ENCODE measurements at regions not wholly inside any gene's neighbourhood (a gene's known extent, or its start where the extent isn't known, plus 50 kb on each side); places are given as distances from the start of the nearest gene placed in this dataset.

DNA sequence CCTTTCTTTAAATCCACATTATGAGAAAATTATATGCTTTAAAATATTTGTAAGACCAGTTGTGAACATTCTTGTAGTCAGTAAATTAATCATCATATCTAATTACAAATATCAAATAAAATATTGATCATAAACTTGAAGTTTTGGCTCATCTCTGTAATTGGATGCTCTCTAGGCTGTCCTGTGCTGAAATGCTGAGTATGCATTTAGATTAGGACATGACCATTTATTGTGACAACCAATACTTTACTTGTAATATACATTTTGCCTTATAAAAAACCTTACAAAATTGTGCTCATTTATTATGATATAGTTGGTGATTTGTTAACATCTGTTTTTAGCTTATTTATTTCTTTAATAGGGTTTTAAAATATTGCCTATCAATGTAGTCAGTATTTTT, 116.1 kb upstream of the DOCK10 start:
- no peaks in the 10 kb centered on the region for H3K4me1 ChIP-seq (ENCODE audit: control insufficient read depth, insufficient read depth, low read length)
- no peak overlapping the region for H3K27ac ChIP-seq (ENCODE audit: extremely low read depth, low read depth, low read length)
- no peaks in the 10 kb centered on the region for H3K36me3 ChIP-seq (ENCODE audit: control insufficient read depth in 2 of 2, insufficient read depth in 1 of 2, low read length in 2 of 2)
- ChIA-PET POLR2A (no interaction called here), CTCF (no interaction called here)
- no peak overlapping the region for H3K4me3 ChIP-seq (ENCODE audit: low read depth, low read length)
- TF ChIP-seq ZFP69B (tag by site-specific recombination; IDR thresholded peaks at IDR 0.05), result no peak
- no peaks in the 10 kb centered on the region for H3K9me3 ChIP-seq (ENCODE audit: control insufficient read depth, insufficient read depth, low read depth, low read length)

DNA sequence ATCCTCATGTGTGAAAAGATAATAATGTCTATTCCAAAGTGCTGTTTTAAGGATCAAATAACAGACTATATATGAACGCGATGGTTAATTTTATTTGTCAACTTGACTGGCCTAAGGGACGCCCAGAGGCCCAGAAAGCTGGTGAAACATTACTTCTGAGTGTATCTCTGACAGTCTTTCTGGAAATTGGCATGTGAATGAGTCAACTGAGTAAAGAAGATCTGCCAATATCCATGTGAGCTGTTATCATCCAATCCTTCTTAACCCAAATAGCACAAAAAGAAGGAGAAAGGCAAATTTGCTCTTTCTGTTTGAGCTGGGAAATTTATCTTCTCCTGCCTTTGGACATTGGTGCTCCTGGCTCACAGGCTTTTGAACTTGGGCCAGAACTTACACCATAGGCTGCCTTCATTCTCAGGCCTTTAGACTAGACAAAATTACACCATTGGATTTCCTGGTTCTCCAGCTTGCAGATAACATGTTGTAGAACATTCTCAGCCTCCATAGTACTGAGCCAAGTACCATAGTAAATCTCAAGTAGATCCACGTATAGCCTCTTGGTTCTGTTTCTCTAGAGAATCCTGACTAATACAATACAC, 114.7 kb upstream of the DOCK10 start:
- no peak for TF ChIP-seq SETDB1 (IDR thresholded peaks at IDR 0.05; ENCODE audit: insufficient read length, low read length)
- no peak for TF ChIP-seq ZNF660 (tag by site-specific recombination; IDR thresholded peaks at IDR 0.05)
- no peak for TF ChIP-seq YY1 (tag by site-specific recombination; IDR thresholded peaks at IDR 0.05)
- TF ChIP-seq, protein P1, sequence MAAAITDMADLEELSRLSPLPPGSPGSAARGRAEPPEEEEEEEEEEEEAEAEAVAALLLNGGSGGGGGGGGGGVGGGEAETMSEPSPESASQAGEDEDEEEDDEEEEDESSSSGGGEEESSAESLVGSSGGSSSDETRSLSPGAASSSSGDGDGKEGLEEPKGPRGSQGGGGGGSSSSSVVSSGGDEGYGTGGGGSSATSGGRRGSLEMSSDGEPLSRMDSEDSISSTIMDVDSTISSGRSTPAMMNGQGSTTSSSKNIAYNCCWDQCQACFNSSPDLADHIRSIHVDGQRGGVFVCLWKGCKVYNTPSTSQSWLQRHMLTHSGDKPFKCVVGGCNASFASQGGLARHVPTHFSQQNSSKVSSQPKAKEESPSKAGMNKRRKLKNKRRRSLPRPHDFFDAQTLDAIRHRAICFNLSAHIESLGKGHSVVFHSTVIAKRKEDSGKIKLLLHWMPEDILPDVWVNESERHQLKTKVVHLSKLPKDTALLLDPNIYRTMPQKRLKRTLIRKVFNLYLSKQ (tag by site-specific recombination; IDR thresholded peaks at IDR 0.05; ENCODE audit: borderline replicate concordance), result no peak
- TF ChIP-seq ZNF530 (tag by site-specific recombination; IDR thresholded peaks at IDR 0.05; ENCODE audit: low read depth), result no peak
- TF ChIP-seq IKZF3 (tag by site-specific recombination; IDR thresholded peaks at IDR 0.05), result no peak
- no peak for TF ChIP-seq GLI4 (tag by site-specific recombination; IDR thresholded peaks at IDR 0.05)
- no peak for TF ChIP-seq ZNF707 (tag by site-specific recombination; IDR thresholded peaks at IDR 0.05)
- TF ChIP-seq ZNF350 (tag by site-specific recombination; IDR thresholded peaks at IDR 0.05), result no peak
- TF ChIP-seq ZSCAN23 (tag by site-specific recombination; IDR thresholded peaks at IDR 0.05), result no peak
- CTCF ChIA-PET, result no interaction called here
- POLR2A ChIA-PET, result no interaction called here
- Histone ChIP-seq H3K4me1 (ENCODE audit: control insufficient read depth, insufficient read depth, low read length) (no peaks in the 10 kb centered on the region), H3K27ac (ENCODE audit: extremely low read depth, low read depth, low read length) (no peak overlapping the region), H3K4me3 (ENCODE audit: low read depth, low read length) (no peak overlapping the region), H3K9me3 (ENCODE audit: control insufficient read depth, insufficient read depth, low read depth, low read length) (no peaks in the 10 kb centered on the region), H3K36me3 (ENCODE audit: control insufficient read depth in 2 of 2, insufficient read depth in 1 of 2, low read length in 2 of 2) (no peaks in the 10 kb centered on the region)

DNA sequence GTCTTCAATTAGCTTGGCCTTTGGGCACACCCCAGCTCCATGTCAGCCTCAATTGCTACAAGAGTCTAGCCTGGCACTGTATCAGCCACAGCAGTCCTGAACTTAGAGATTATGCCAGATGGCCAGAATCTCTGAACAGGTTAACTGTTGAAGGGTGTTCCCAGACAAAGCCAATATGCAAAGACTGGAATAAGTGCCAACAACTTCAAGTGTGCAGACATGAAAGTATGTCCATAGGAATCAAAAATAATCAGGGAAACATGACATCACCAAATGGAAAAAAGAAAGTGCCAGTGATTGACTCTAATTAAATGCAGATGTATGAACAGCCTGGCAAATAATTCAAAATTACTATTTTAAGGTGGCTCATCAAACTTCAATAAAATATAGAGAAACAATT, 98.5 kb upstream of the DOCK10 start:
- no peak overlapping the region for H3K27ac ChIP-seq (ENCODE audit: extremely low read depth, low read depth, low read length)
- ChIA-PET CTCF (no interaction called here), POLR2A (no interaction called here)
- no peaks in the 10 kb centered on the region for H3K4me1 ChIP-seq (ENCODE audit: control insufficient read depth, insufficient read depth, low read length)
- H3K9me3 ChIP-seq (ENCODE audit: control insufficient read depth, insufficient read depth, low read depth, low read length), result no peaks in the 10 kb centered on the region
- no peak overlapping the region for H3K4me3 ChIP-seq (ENCODE audit: low read depth, low read length)
- no peaks in the 10 kb centered on the region for H3K36me3 ChIP-seq (ENCODE audit: control insufficient read depth in 2 of 2, insufficient read depth in 1 of 2, low read length in 2 of 2)
- TF ChIP-seq ZNF138 (tag by site-specific recombination; IDR thresholded peaks at IDR 0.05; ENCODE audit: borderline replicate concordance) (no peak), ZNF366 (tag by site-specific recombination; conservative IDR thresholded peaks at IDR 0.05) (no peak), ZBTB1 (tag by site-specific recombination; IDR thresholded peaks at IDR 0.05) (no peak), ZNF555 (tag by site-specific recombination; conservative IDR thresholded peaks at IDR 0.05) (no peak), ZNF624 (tag by site-specific recombination; IDR thresholded peaks at IDR 0.05) (no peak), ZBTB48 (tag by site-specific recombination; IDR thresholded peaks at IDR 0.05) (no peak), ZNF174 (tag by site-specific recombination; IDR thresholded peaks at IDR 0.05) (no peak), KLF17 (tag by site-specific recombination; IDR thresholded peaks at IDR 0.05) (no peak), ZNF175 (tag by site-specific recombination; IDR thresholded peaks at IDR 0.05) (no peak), GLI2 (tag by site-specific recombination; IDR thresholded peaks at IDR 0.05; ENCODE audit: borderline replicate concordance, low read depth) (no peak), ZNF26 (tag by site-specific recombination; IDR thresholded peaks at IDR 0.05) (no peak)
- TF ChIP-seq, protein P2, sequence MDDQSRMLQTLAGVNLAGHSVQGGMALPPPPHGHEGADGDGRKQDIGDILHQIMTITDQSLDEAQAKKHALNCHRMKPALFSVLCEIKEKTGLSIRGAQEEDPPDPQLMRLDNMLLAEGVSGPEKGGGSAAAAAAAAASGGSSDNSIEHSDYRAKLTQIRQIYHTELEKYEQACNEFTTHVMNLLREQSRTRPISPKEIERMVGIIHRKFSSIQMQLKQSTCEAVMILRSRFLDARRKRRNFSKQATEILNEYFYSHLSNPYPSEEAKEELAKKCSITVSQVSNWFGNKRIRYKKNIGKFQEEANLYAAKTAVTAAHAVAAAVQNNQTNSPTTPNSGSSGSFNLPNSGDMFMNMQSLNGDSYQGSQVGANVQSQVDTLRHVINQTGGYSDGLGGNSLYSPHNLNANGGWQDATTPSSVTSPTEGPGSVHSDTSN (CRISPR knock-in tag; IDR thresholded peaks at IDR 0.05), result no peak
- TF ChIP-seq, protein P3, sequence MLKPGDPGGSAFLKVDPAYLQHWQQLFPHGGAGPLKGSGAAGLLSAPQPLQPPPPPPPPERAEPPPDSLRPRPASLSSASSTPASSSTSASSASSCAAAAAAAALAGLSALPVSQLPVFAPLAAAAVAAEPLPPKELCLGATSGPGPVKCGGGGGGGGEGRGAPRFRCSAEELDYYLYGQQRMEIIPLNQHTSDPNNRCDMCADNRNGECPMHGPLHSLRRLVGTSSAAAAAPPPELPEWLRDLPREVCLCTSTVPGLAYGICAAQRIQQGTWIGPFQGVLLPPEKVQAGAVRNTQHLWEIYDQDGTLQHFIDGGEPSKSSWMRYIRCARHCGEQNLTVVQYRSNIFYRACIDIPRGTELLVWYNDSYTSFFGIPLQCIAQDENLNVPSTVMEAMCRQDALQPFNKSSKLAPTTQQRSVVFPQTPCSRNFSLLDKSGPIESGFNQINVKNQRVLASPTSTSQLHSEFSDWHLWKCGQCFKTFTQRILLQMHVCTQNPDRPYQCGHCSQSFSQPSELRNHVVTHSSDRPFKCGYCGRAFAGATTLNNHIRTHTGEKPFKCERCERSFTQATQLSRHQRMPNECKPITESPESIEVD (tag by site-specific recombination; IDR thresholded peaks at IDR 0.05), result no peak

All from HEK293 (cell line).